Ascending aorta (tissue), 2 donors: ENCODE measurements at regions not wholly inside any gene's neighbourhood (a gene's known extent, or its start where the extent isn't known, plus 50 kb on each side); places are given as distances from the start of the nearest gene placed in this dataset.

ENCODE experiments used
- DNase-seq, 2 donors: peaks; one replicate each; pipeline ENCODE4 v3.0.0-alpha.2; 2019; ENCODE audit warnings: low spot score in 2 of 2
- H3K27ac ChIP-seq, 2 donors: fragments of 200-600 bp; sonication (generic); one replicate each; pipeline ENCODE4 v1.5.1; 2016 to 2017; ENCODE audit warnings: mild to moderate bottlenecking in 1 of 2
- H3K27me3 ChIP-seq: fragments of 200-600 bp; sonication (generic); one replicate; pipeline ENCODE4 v1.5.1; 2017
- H3K36me3 ChIP-seq, 2 donors: fragments of 200-600 bp; sonication (generic); one replicate each; pipeline ENCODE4 v1.5.1; 2016
- H3K4me1 ChIP-seq, 2 donors: fragments of 200-600 bp; sonication (generic); one replicate each; pipeline ENCODE4 v1.5.1; 2016 to 2017; ENCODE audit warnings: mild to moderate bottlenecking in 1 of 2
- H3K4me3 ChIP-seq, 2 donors: fragments of 200-600 bp; sonication (generic); one replicate each; pipeline ENCODE4 v1.5.1; 2016 to 2017; ENCODE audit warnings: mild to moderate bottlenecking in 1 of 2
- H3K9me3 ChIP-seq, 2 donors: fragments of 200-600 bp; sonication (generic); one replicate each; pipeline ENCODE4 v1.5.1; 2016
- CTCF ChIP-seq, 3 experiments: fragments of 200-600 bp in 2 of 3; fragments of 450-650 bp in 1 of 3; sonication (generic) in 2 of 3; IDR thresholded peaks; one replicate each; pipeline ENCODE4 v1.5.1; 2016 to 2019; ENCODE audit warnings: antibody characterized with exemption in 3 of 3, mild to moderate bottlenecking in 1 of 3, moderate library complexity in 1 of 3
- intact Hi-C: fragments of 100-400 bp; cut with DNase I; formaldehyde crosslinking; loops from one replicate; pipeline ENCODE4 v1.15.1; 2023

GRCh38 chr5:120779674-120780073 is 315.6 kb downstream of the PRR16 start:
- DNase-seq = no peak
- H3K4me3 ChIP-seq = peak overlapping the region in 1 of 2 donors; percentile 23
- H3K27ac ChIP-seq = no peak overlapping the region
- H3K9me3 ChIP-seq = no peaks in the 10 kb centered on the region
- intact Hi-C loops = no loop called here
- H3K27me3 ChIP-seq = no peaks in the 10 kb centered on the region
- no peaks in the 10 kb centered on the region for H3K4me1 ChIP-seq
- no peak for TF ChIP-seq CTCF (IDR thresholded peaks at IDR 0.05)
- no peaks in the 10 kb centered on the region for H3K36me3 ChIP-seq

- Histone ChIP-seq H3K27ac (no peak overlapping the region), H3K9me3 (no peaks in the 10 kb centered on the region), H3K36me3 (no peaks in the 10 kb centered on the region), H3K27me3 (no peaks in the 10 kb centered on the region), H3K4me3 (no peak overlapping the region), H3K4me1 (no peaks in the 10 kb centered on the region)
- no peak for DNase-seq
- no peak for TF ChIP-seq CTCF (IDR thresholded peaks at IDR 0.05)
- intact Hi-C loops = no loop called here
These were observed 324.4 kb downstream of the PRR16 start for GRCh38 chr5:120788481-120788880.

GRCh38 chr5:120789918-120790317 is 325.8 kb downstream of the PRR16 start:
- no peaks in the 10 kb centered on the region for H3K4me1 ChIP-seq
- H3K27ac ChIP-seq = no peak overlapping the region
- no peak overlapping the region for H3K4me3 ChIP-seq
- intact Hi-C loops = no loop called here
- H3K36me3 ChIP-seq = no peaks in the 10 kb centered on the region
- H3K27me3 ChIP-seq = no peaks in the 10 kb centered on the region
- no peak for TF ChIP-seq CTCF (IDR thresholded peaks at IDR 0.05)
- H3K9me3 ChIP-seq = no peaks in the 10 kb centered on the region
- DNase-seq = no peak

- no peak for DNase-seq
- TF ChIP-seq CTCF (IDR thresholded peaks at IDR 0.05) = no peak
- no peaks in the 10 kb centered on the region for H3K4me1 ChIP-seq
- no peaks in the 10 kb centered on the region for H3K36me3 ChIP-seq
- no peaks in the 10 kb centered on the region for H3K27me3 ChIP-seq
- no peaks in the 10 kb centered on the region for H3K9me3 ChIP-seq
- no peak overlapping the region for H3K4me3 ChIP-seq
- intact Hi-C loops = no loop called here
- H3K27ac ChIP-seq = no peak overlapping the region
These were observed 326.2 kb downstream of the PRR16 start for GRCh38 chr5:120790339-120790738.

- no peak overlapping the region for H3K4me3 ChIP-seq
- no peaks in the 10 kb centered on the region for H3K36me3 ChIP-seq
These were observed 328.4 kb downstream of the PRR16 start for GRCh38 chr5:120792477-120792876.

More at GRCh38 chr5:120792477-120792876, 328.4 kb downstream of the PRR16 start:
- DNase-seq = no peak
- Histone ChIP-seq H3K27ac (no peak overlapping the region), H3K27me3 (no peaks in the 10 kb centered on the region), H3K9me3 (no peaks in the 10 kb centered on the region), H3K4me1 (no peaks in the 10 kb centered on the region)
- intact Hi-C loops = no loop called here
- TF ChIP-seq CTCF (IDR thresholded peaks at IDR 0.05) = no peak
